OCI-LY3 (cell line): ENCODE measurements at regions not wholly inside any gene's neighbourhood (a gene's known extent, or its start where the extent isn't known, plus 50 kb on each side); places are given as distances from the start of the nearest gene placed in this dataset.

Experiments
- EZH2phosphoT487 ChIP-seq: fragments of 200-600 bp; shearing (Covaris generic); IDR thresholded peaks from 2 replicates; pipeline ENCODE4 v1.6.1; 2018; ENCODE audit warnings: antibody characterized with exemption, mixed run types, low read depth
- TF ChIP-seq, protein P1 (sequence below): fragments of 200-600, 300-600 bp; sonication (generic); IDR thresholded peaks from 2 replicates; pipeline ENCODE4 v1.5.1; 2014; ENCODE audit warnings: antibody characterized with exemption, low read length, low read depth

DNA sequence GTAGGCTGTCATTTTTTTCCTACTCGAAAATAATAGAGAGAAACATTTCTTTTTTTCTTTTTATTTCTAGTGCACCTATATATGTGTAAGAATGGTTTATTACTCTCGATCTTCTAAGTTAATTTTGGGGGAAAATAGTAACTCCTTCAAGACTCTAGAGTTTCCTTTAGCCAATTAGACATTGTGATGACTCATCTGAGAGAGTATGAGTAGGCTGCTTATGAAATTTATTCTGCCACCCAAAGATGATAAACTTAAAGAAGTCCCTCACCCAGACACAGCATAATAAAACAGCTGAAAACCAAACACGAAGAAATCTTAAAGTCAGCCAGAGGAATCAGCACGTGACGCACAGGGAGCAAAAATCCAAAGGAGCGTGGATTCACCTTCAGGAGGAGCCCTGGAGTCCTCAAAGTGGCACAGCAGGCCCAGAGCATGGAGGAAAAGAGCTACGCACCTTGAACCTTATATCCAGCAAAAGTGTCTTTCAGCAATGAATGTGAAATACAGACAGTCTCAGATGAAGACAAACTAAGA, 81.9 kb downstream of the ERMARD start:
- TF ChIP-seq, protein P1, sequence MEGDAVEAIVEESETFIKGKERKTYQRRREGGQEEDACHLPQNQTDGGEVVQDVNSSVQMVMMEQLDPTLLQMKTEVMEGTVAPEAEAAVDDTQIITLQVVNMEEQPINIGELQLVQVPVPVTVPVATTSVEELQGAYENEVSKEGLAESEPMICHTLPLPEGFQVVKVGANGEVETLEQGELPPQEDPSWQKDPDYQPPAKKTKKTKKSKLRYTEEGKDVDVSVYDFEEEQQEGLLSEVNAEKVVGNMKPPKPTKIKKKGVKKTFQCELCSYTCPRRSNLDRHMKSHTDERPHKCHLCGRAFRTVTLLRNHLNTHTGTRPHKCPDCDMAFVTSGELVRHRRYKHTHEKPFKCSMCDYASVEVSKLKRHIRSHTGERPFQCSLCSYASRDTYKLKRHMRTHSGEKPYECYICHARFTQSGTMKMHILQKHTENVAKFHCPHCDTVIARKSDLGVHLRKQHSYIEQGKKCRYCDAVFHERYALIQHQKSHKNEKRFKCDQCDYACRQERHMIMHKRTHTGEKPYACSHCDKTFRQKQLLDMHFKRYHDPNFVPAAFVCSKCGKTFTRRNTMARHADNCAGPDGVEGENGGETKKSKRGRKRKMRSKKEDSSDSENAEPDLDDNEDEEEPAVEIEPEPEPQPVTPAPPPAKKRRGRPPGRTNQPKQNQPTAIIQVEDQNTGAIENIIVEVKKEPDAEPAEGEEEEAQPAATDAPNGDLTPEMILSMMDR, result no peak
- no peak for TF ChIP-seq EZH2phosphoT487
